HCT116 (cell line): ENCODE measurements at regions not wholly inside any gene's neighbourhood (a gene's known extent, or its start where the extent isn't known, plus 50 kb on each side); places are given as distances from the start of the nearest gene placed in this dataset.

ENCODE experiments used
- ATAC-seq: fragments of 200-7000 bp; cut with Tn5 transposase; 2 replicates; pipeline ENCODE4 v1.9.1; 2020; ENCODE audit warnings: mild to moderate bottlenecking, moderate library complexity
- BruUV-seq: library from RNA; stranded (reverse); fragments of 400-500 nt; replicated peaks from 2 replicates; lab custom pipeline; 2021; lab: Mats Ljungman, UMichigan
- CTCF ChIA-PET: fragments of 300-600 bp; sonication (Branson Sonifier 250); formaldehyde crosslinking; loops from one replicate; lab custom pipeline; 2021; ENCODE audit warnings: antibody characterized with exemption; lab: Charles Lee
- POLR2A ChIA-PET: fragments of 300-600, 350-600 bp; sonication (Branson Sonifier 250); formaldehyde crosslinking; loops from one replicate; lab custom pipeline; 2021; ENCODE audit warnings: antibody characterized with exemption; lab: Charles Lee
- RAD21 ChIA-PET, 2 experiments: fragments of 300-600 bp; sonication (Branson Sonifier 250); formaldehyde crosslinking; loops; one replicate each; lab custom pipeline; 2023; ENCODE audit warnings: low total read pairs in 2 of 2; ENCODE audit not compliant: uncharacterized antibody in 2 of 2, unreplicated experiment in 2 of 2, low non-redundant PET in 1 of 2; lab: Charles Lee
- DNase-seq: peaks from one replicate; pipeline ENCODE4 v3.0.0-alpha.2; 2010; ENCODE audit warnings: low read depth, low spot score
- H2AFZ ChIP-seq: fragments of 200-600 bp; shearing (Covaris generic), sonication (generic); 2 replicates; pipeline ENCODE4 v1.6.1; 2017; ENCODE audit warnings: low read depth, mixed run types, mixed read lengths, antibody characterized with exemption, low read length; ENCODE audit not compliant: poor library complexity, severe bottlenecking
- H3K27ac ChIP-seq: 2 replicates; pipeline ENCODE4 v1.5.1; 2012; ENCODE audit warnings: low read depth, low read length
- H3K27me3 ChIP-seq: fragments of 200-600 bp; sonication (generic); 2 replicates; pipeline ENCODE4 v1.6.1; 2016; ENCODE audit warnings: mixed run types, low read length, mixed read lengths; ENCODE audit not compliant: insufficient read depth
- H3K36me3 ChIP-seq, 2 experiments: fragments of 200-500 bp in 1 of 2; fragments of 200-600 bp in 1 of 2; sonication (Bioruptor generic) in 1 of 2; sonication (generic) in 1 of 2; 2 replicates each; pipeline versions ENCODE4 v1.5.1 to v1.6.1; 2014 to 2016; ENCODE audit warnings: low read length in 2 of 2, inconsistent platforms in 1 of 2, mixed read lengths in 1 of 2, mixed run types in 1 of 2; ENCODE audit not compliant: insufficient read depth in 2 of 2, control insufficient read depth in 1 of 2
- H3K4me1 ChIP-seq, 2 experiments: fragments of 200-600 bp in 1 of 2; sonication (generic) in 1 of 2; 2 replicates each; pipeline versions ENCODE4 v1.5.1 to v1.6.1; 2012 to 2017; ENCODE audit warnings: low read length in 2 of 2, inconsistent platforms in 1 of 2, mild to moderate bottlenecking in 1 of 2, mixed read lengths in 1 of 2, mixed run types in 1 of 2, moderate library complexity in 1 of 2; ENCODE audit not compliant: insufficient read depth in 2 of 2, control insufficient read depth in 1 of 2
- H3K4me2 ChIP-seq: fragments of 200-600 bp; sonication (generic); 2 replicates; pipeline ENCODE4 v1.6.1; 2017; ENCODE audit warnings: mixed run types, low read length, mixed read lengths
- H3K4me3 ChIP-seq, 2 experiments: fragments of 200-600 bp in 1 of 2; sonication (generic) in 1 of 2; replicated peaks in 1 of 2; 2 replicates each; pipeline ENCODE4 v1.5.1; 2011 to 2016; ENCODE audit warnings: low read length in 2 of 2, control low read depth in 1 of 2, low read depth in 1 of 2, mild to moderate bottlenecking in 1 of 2, mixed read lengths in 1 of 2, mixed run types in 1 of 2
- H3K79me2 ChIP-seq: fragments of 200-600 bp; sonication (generic); 2 replicates; pipeline ENCODE4 v1.6.1; 2017; ENCODE audit warnings: mild to moderate bottlenecking, mixed run types, low read length, moderate library complexity, mixed read lengths; ENCODE audit not compliant: insufficient read depth
- H3K9ac ChIP-seq: fragments of 200-600 bp; sonication (generic); 2 replicates; pipeline ENCODE4 v1.6.1; 2016; ENCODE audit warnings: low read length, mixed read lengths
- H3K9me2 ChIP-seq: fragments of 200-600 bp; sonication (generic), shearing (Covaris generic); 2 replicates; pipeline ENCODE4 v1.6.1; 2017; ENCODE audit warnings: mixed run types, mild to moderate bottlenecking, moderate library complexity; ENCODE audit not compliant: insufficient read depth
- H3K9me3 ChIP-seq, 2 experiments: fragments of 200-500 bp in 1 of 2; fragments of 200-600 bp in 1 of 2; sonication (Bioruptor generic) in 1 of 2; sonication (generic) in 1 of 2; 2 replicates each; pipeline ENCODE4 v1.6.1; 2014 to 2017; ENCODE audit warnings: low read length in 2 of 2, mixed read lengths in 2 of 2, inconsistent platforms in 1 of 2, low read depth in 1 of 2, mild to moderate bottlenecking in 1 of 2, mixed run types in 1 of 2, moderate library complexity in 1 of 2; ENCODE audit not compliant: control insufficient read depth in 1 of 2, insufficient read depth in 1 of 2
- H4K20me1 ChIP-seq: fragments of 200-600 bp; sonication (generic), shearing (Covaris generic); 2 replicates; pipeline ENCODE4 v1.6.1; 2017; ENCODE audit warnings: mixed run types, mild to moderate bottlenecking, moderate library complexity; ENCODE audit not compliant: insufficient read depth
- CBX3 ChIP-seq: IDR thresholded peaks from 2 replicates; pipeline ENCODE4 v1.6.1; 2012; ENCODE audit warnings: low read depth
- CEBPB ChIP-seq: IDR thresholded peaks from 2 replicates; pipeline ENCODE4 v1.6.1; 2012; ENCODE audit warnings: low read depth
- EGR1 ChIP-seq: IDR thresholded peaks from 2 replicates; pipeline ENCODE4 v1.6.1; 2012; ENCODE audit warnings: low read depth
- EZH2 ChIP-seq: fragments of 200-600 bp; sonication (generic); IDR thresholded peaks from 2 replicates; pipeline ENCODE4 v1.6.1; 2017; ENCODE audit warnings: antibody characterized with exemption, mixed run types
- FOSL1 ChIP-seq: IDR thresholded peaks from 2 replicates; pipeline ENCODE4 v1.6.1; 2012; ENCODE audit warnings: low read depth
- RAD21 ChIP-seq: IDR thresholded peaks from 2 replicates; pipeline ENCODE4 v1.6.1; 2012; ENCODE audit warnings: low read depth, mild to moderate bottlenecking
- TCF7L2 ChIP-seq: IDR thresholded peaks from 2 replicates; pipeline ENCODE4 v1.7.0; 2011; ENCODE audit warnings: borderline replicate concordance, inconsistent platforms; ENCODE audit not compliant: insufficient read depth, insufficient read length; ENCODE audit errors: extremely low read depth
- intact Hi-C: fragments of 100-400 bp; cut with micrococcal nuclease; formaldehyde crosslinking; loops from 2 replicates; pipeline ENCODE4 v1.10.0; 2022
- TF ChIP-seq, protein P1 (sequence below): IDR thresholded peaks from 2 replicates; pipeline ENCODE4 v1.6.1; 2012; ENCODE audit warnings: low read depth
- TF ChIP-seq, protein P2 (sequence below): IDR thresholded peaks from 2 replicates; pipeline ENCODE4 v1.6.1; 2012

DNA sequence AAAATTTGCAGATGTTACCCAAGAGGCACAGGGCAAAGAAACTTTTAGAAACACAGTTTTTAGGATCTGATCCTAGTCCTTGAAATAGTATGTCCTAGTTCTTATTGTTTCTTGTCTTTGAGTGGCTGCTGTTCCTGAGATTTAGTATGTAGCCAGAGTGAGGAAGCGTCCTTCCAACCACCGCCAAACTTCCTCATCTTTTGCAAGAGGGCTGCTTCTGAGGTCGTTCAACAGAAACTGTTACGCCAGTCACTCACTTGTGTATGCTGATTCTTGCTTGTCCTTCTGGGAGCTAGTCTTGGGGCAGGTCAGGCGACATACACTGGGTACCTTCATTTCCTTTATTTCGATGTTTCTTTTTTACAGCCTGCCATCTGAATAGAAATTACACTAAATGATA is 577.3 kb upstream of the ZNF717 start:
- TF ChIP-seq EZH2 (no peak), CBX3 (no peak), EGR1 (no peak), TCF7L2 (no peak)
- Histone ChIP-seq H3K4me1 (no peaks in the 10 kb centered on the region), H3K79me2 (no peaks in the 10 kb centered on the region), H4K20me1 (no peaks in the 10 kb centered on the region), H3K27me3 (no peaks in the 10 kb centered on the region), H3K9me2 (no peaks in the 10 kb centered on the region), H3K27ac (no peak overlapping the region), H3K4me2 (no peak overlapping the region), H2AFZ (no peak overlapping the region), H3K36me3 (no peaks in the 10 kb centered on the region), H3K4me3 (no peak overlapping the region), H3K9ac (no peak overlapping the region), H3K9me3 (peaks cover 0 to 7% of the 10 kb centered on the region in 2 experiments; a peak in 2 of 4 replicates)
- ChIA-PET CTCF (no interaction called here), POLR2A (no interaction called here), RAD21 (no interaction called here)
- DNase-seq: no peak
- ATAC-seq: no peak
- no TSS peak for BruUV-seq
- intact Hi-C loops: no loop called here

DNA sequence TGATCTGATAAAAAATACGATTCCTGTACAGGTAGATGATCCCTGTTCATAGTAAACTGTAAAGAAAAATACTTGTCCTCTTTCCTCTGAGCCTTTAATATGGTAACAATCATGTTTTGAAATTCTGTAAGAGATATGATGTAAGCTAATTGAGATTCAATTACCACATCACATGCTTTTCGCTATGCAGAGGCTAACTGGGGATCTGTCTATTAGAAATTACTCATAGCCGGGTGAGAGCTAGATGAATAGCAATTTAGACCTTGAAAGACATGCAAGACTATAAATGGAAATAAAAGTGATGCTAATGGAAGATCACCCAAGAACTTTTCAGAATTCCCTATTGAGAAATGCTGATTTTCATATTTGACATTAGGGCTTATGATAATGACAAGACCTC is 579.9 kb upstream of the ZNF717 start:
- BruUV-seq: no TSS peak
- CTCF ChIA-PET: no interaction called here
- Histone ChIP-seq H3K4me1 (no peaks in the 10 kb centered on the region), H3K36me3 (no peaks in the 10 kb centered on the region), H4K20me1 (no peaks in the 10 kb centered on the region), H2AFZ (no peak overlapping the region), H3K9me2 (no peaks in the 10 kb centered on the region), H3K27me3 (no peaks in the 10 kb centered on the region), H3K9ac (no peak overlapping the region), H3K9me3 (peaks cover 0 to 13% of the 10 kb centered on the region in 2 experiments; a peak in 2 of 4 replicates), H3K27ac (no peak overlapping the region), H3K79me2 (no peaks in the 10 kb centered on the region)
- DNase-seq: no peak
- POLR2A ChIA-PET: no interaction called here
- RAD21 ChIA-PET: no interaction called here
- no peak for ATAC-seq
- intact Hi-C loops: no loop called here
- TF ChIP-seq EZH2 (no peak), EGR1 (no peak), RAD21 (no peak), FOSL1 (no peak), CEBPB (no peak)
- TF ChIP-seq, protein P1, sequence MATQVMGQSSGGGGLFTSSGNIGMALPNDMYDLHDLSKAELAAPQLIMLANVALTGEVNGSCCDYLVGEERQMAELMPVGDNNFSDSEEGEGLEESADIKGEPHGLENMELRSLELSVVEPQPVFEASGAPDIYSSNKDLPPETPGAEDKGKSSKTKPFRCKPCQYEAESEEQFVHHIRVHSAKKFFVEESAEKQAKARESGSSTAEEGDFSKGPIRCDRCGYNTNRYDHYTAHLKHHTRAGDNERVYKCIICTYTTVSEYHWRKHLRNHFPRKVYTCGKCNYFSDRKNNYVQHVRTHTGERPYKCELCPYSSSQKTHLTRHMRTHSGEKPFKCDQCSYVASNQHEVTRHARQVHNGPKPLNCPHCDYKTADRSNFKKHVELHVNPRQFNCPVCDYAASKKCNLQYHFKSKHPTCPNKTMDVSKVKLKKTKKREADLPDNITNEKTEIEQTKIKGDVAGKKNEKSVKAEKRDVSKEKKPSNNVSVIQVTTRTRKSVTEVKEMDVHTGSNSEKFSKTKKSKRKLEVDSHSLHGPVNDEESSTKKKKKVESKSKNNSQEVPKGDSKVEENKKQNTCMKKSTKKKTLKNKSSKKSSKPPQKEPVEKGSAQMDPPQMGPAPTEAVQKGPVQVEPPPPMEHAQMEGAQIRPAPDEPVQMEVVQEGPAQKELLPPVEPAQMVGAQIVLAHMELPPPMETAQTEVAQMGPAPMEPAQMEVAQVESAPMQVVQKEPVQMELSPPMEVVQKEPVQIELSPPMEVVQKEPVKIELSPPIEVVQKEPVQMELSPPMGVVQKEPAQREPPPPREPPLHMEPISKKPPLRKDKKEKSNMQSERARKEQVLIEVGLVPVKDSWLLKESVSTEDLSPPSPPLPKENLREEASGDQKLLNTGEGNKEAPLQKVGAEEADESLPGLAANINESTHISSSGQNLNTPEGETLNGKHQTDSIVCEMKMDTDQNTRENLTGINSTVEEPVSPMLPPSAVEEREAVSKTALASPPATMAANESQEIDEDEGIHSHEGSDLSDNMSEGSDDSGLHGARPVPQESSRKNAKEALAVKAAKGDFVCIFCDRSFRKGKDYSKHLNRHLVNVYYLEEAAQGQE: no peak
- TF ChIP-seq, protein P2, sequence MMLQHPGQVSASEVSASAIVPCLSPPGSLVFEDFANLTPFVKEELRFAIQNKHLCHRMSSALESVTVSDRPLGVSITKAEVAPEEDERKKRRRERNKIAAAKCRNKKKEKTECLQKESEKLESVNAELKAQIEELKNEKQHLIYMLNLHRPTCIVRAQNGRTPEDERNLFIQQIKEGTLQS: no peak
- TF ChIP-seq, all 23 proteins: peak for 0
- Histone ChIP-seq H3K4me2 (no peak overlapping the region), H3K4me3 (no peak overlapping the region)
